ENCODE measurements at regions not wholly inside any gene's neighbourhood (a gene's known extent, or its start where the extent isn't known, plus 50 kb on each side); places are given as distances from the start of the nearest gene placed in this dataset.

DNA sequence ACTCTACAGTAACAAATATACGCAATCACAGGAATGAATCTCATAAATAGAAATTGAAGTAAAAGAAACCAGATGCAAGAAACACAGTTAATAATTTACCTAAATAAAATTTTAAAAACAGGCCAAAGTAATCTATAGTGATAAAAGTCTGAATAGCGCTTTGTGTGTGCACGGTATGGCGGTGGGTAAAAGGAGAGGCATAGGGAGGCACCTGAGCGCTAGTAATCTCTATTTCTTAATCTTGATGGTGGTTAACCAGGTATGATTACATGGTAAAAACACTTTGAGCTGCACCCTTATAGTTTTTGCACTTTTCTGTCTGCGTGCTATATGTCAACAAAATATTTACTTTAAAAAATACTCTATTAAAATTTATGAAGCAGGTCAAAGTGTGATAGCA, 198.1 kb upstream of the SATB1 start:
- H3K27me3 ChIP-seq, result no peaks in the 10 kb centered on the region
- DNase-seq, result no peak
- H3K27ac ChIP-seq, result no peak overlapping the region
- intact Hi-C loops (cut with DNase I), result no loop called here
- no peaks in the 10 kb centered on the region for H3K9me3 ChIP-seq
- 24 to 74% methylated on average over 6 of the region's 6 CpGs for WGBS, 2 donors
- H3K36me3 ChIP-seq, result no peaks in the 10 kb centered on the region
- TF ChIP-seq EP300 (IDR thresholded peaks at IDR 0.05) (no peak), POLR2A (IDR thresholded peaks at IDR 0.05) (no peak), CTCF (IDR thresholded peaks at IDR 0.05) (no peak), POLR2AphosphoS5 (IDR thresholded peaks at IDR 0.05) (no peak)
- H3K4me1 ChIP-seq, result no peaks in the 10 kb centered on the region
- H3K4me3 ChIP-seq, result no peak overlapping the region

- Histone ChIP-seq H3K4me1 (no peaks in the 10 kb centered on the region), H3K36me3 (no peaks in the 10 kb centered on the region), H3K27ac (no peak overlapping the region), H3K4me3 (no peak overlapping the region), H3K27me3 (no peaks in the 10 kb centered on the region), H3K9me3 (no peaks in the 10 kb centered on the region)
- TF ChIP-seq EP300 (IDR thresholded peaks at IDR 0.05) (no peak), POLR2AphosphoS5 (IDR thresholded peaks at IDR 0.05) (no peak)
- intact Hi-C loops (cut with DNase I), result no loop called here
- no peak for DNase-seq
Observed at GRCh38 chr3:18618723-18619122, 193.6 kb upstream of the SATB1 start.

GRCh38 chr3:18611991-18612390, 186.9 kb upstream of the SATB1 start:
- intact Hi-C loops (cut with DNase I), result no loop called here
- Histone ChIP-seq H3K4me3 (no peak overlapping the region), H3K27ac (no peak overlapping the region), H3K36me3 (no peaks in the 10 kb centered on the region), H3K27me3 (no peaks in the 10 kb centered on the region), H3K9me3 (peaks cover 0 to 3% (median 0%) of the 10 kb centered on the region in 4 donors), H3K4me1 (no peaks in the 10 kb centered on the region)
- WGBS, 2 donors, result 90 to 92% methylated on average over 1 of the region's 1 CpG
- TF ChIP-seq POLR2AphosphoS5 (IDR thresholded peaks at IDR 0.05), result no peak
- no peak for TF ChIP-seq POLR2A (IDR thresholded peaks at IDR 0.05)
- TF ChIP-seq CTCF (IDR thresholded peaks at IDR 0.05), result no peak
- TF ChIP-seq EP300 (IDR thresholded peaks at IDR 0.05), result no peak
- DNase-seq, result no peak

DNA sequence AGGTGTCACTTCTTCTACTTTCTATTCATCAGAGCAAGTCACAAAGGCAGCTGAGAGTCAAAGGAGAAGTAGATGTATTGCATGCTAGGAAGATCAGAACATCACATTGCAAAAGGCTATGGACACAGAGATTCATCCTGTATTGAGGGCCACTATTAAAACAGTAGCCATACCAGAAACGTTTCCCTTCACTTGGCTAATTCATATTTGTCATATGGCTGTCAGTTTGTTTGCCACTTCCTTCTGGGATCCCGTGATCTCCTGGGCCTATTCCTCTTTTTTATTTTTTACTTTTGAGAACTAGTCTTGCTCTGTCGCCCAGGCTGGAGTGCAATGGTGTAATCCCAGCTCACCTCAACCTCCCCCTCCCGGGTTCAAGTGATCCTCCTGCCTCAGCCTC, 184.0 kb upstream of the SATB1 start:
- Histone ChIP-seq H3K36me3 (no peaks in the 10 kb centered on the region), H3K4me3 (no peak overlapping the region), H3K27me3 (no peaks in the 10 kb centered on the region), H3K4me1 (no peaks in the 10 kb centered on the region), H3K9me3 (peaks cover 0 to 3% (median 0%) of the 10 kb centered on the region in 4 donors), H3K27ac (no peak overlapping the region)
- TF ChIP-seq POLR2AphosphoS5 (IDR thresholded peaks at IDR 0.05) (no peak), CTCF (IDR thresholded peaks at IDR 0.05) (no peak), POLR2A (IDR thresholded peaks at IDR 0.05) (no peak), EP300 (IDR thresholded peaks at IDR 0.05) (no peak)
- DNase-seq, result no peak
- 79 to 85% methylated on average over 4 of the region's 4 CpGs for WGBS, 2 donors
- intact Hi-C loops (cut with DNase I), result no loop called here

- no peak for DNase-seq
- intact Hi-C loops (cut with DNase I), result no loop called here
- WGBS, 2 donors, result 84 to 97% methylated on average over 4 of the region's 4 CpGs
- Histone ChIP-seq H3K36me3 (no peaks in the 10 kb centered on the region), H3K9me3 (peaks cover 0 to 6% (median 0%) of the 10 kb centered on the region in 4 donors), H3K4me1 (no peaks in the 10 kb centered on the region), H3K4me3 (no peak overlapping the region), H3K27me3 (no peaks in the 10 kb centered on the region), H3K27ac (no peak overlapping the region)
- no peak for TF ChIP-seq POLR2A (IDR thresholded peaks at IDR 0.05)
- no peak for TF ChIP-seq CTCF (IDR thresholded peaks at IDR 0.05)
- no peak for TF ChIP-seq POLR2AphosphoS5 (IDR thresholded peaks at IDR 0.05)
- no peak for TF ChIP-seq EP300 (IDR thresholded peaks at IDR 0.05)
Observed at GRCh38 chr3:18597919-18598318, 172.8 kb upstream of the SATB1 start.

Data from sigmoid colon (tissue), 6 donors.